GM12892 (cell line): ENCODE measurements at regions not wholly inside any gene's neighbourhood (a gene's known extent, or its start where the extent isn't known, plus 50 kb on each side); places are given as distances from the start of the nearest gene placed in this dataset.

ENCODE experiments used
- POLR2A ChIP-seq: IDR thresholded peaks from 2 replicates; pipeline ENCODE4 v1.6.1; 2011; ENCODE audit warnings: low read depth, low read length, control low read depth
- POLR2AphosphoS5 ChIP-seq: IDR thresholded peaks from 2 replicates; pipeline ENCODE4 v1.6.1; 2011; ENCODE audit warnings: low read depth, low read length, control low read depth
- TAF1 ChIP-seq: IDR thresholded peaks from 2 replicates; pipeline ENCODE4 v1.6.1; 2011; ENCODE audit warnings: low read depth, mild to moderate bottlenecking, control low read depth, low read length, borderline replicate concordance

DNA sequence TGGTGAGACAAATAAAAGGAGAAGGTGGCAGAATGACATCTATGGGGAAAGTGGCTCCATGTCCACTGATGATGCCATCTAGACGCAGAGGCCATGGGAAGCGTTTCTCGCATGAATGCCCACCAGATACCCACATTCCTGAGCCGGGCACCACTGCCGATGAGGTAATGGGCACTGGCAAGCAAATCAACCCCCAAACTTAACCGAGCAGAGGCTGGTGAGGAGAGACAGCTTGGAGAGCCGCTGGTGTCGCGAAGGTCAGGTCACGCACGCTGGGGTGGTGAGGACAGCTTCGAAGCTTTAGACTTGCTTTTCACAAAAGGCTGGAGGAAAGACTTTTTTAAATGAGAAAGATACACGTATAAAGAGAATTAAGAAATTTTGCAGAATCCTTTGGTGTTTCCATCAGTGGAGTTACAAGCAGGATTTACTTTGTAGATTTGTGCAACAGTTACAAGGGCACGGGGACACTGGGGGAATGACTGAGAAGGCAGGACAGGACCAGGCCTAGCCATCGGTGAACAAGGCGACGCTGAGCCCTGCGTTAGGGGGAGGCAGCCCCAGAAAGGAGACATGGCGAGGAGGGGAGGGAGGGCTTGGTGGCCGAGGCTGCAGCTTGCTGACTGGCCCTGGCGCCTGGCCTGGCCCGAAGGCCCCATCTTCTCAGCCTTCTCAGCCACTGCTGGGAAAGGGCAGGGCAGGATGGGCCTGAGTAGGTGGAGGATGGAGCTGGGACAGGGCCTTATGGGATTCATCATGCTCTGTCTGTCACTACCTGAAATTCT lies 83.9 kb upstream of the HDAC4 start:
- no peak for TF ChIP-seq POLR2A
- no peak for TF ChIP-seq TAF1
- TF ChIP-seq POLR2AphosphoS5, result no peak
